Prostate gland (tissue), 2 donors: ENCODE measurements at regions not wholly inside any gene's neighbourhood (a gene's known extent, or its start where the extent isn't known, plus 50 kb on each side); places are given as distances from the start of the nearest gene placed in this dataset.

Experiments
- DNase-seq: peaks from one replicate; pipeline ENCODE4 v3.0.0-alpha.2; 2019; ENCODE audit warnings: low spot score
- H3K27ac ChIP-seq, 2 donors: fragments of 200-600 bp; sonication (generic); 2 replicates each; pipeline ENCODE4 v1.5.1; 2017 to 2019
- H3K27me3 ChIP-seq: fragments of 200-600 bp; sonication (generic); replicated peaks from 2 replicates; pipeline ENCODE4 v1.5.1; 2019; ENCODE audit not compliant: insufficient read depth
- H3K36me3 ChIP-seq, 2 donors: fragments of 200-600 bp; sonication (generic); 1 replicate in 1 of 2; 2 replicates in 1 of 2; pipeline versions ENCODE4 v1.5.1 to v1.8.1; 2017 to 2019
- H3K4me1 ChIP-seq: fragments of 200-600 bp; sonication (generic); replicated peaks from 2 replicates; pipeline ENCODE4 v1.5.1; 2019
- H3K4me3 ChIP-seq, 2 donors: fragments of 200-600 bp; sonication (generic); 2 replicates each; pipeline ENCODE4 v1.5.1; 2017 to 2019
- H3K9me3 ChIP-seq: fragments of 200-600 bp; sonication (generic); 2 replicates; pipeline ENCODE4 v1.5.1; 2017
- POLR2A ChIP-seq: fragments of 450-650 bp; IDR thresholded peaks from one replicate; pipeline ENCODE4 v1.6.1; 2016; ENCODE audit warnings: antibody characterized with exemption, mild to moderate bottlenecking
- POLR2AphosphoS5 ChIP-seq: sonication (generic); formaldehyde crosslinking; IDR thresholded peaks from one replicate; pipeline ENCODE4 v1.6.1; 2017; ENCODE audit warnings: antibody characterized with exemption
- WGBS: methylation state at CpG from one replicate; pipeline ENCODE4 v1.1.5; 2018; 5-methylcytosine and 5-hydroxymethylcytosine counted together
- intact Hi-C: fragments of 100-400 bp; cut with DNase I; formaldehyde crosslinking; loops from one replicate; pipeline ENCODE4 v1.14.2; 2022
- TF ChIP-seq, protein P1 (sequence below), 4 experiments: fragments of 200-600 bp in 2 of 4; fragments of 450-650 bp in 2 of 4; sonication (generic) in 2 of 4; IDR thresholded peaks; 1 replicate in 3 of 4; 2 replicates in 1 of 4; pipeline ENCODE4 v1.5.1; 2016 to 2019; ENCODE audit warnings: antibody characterized with exemption in 4 of 4, mild to moderate bottlenecking in 2 of 4, moderate library complexity in 2 of 4

DNA sequence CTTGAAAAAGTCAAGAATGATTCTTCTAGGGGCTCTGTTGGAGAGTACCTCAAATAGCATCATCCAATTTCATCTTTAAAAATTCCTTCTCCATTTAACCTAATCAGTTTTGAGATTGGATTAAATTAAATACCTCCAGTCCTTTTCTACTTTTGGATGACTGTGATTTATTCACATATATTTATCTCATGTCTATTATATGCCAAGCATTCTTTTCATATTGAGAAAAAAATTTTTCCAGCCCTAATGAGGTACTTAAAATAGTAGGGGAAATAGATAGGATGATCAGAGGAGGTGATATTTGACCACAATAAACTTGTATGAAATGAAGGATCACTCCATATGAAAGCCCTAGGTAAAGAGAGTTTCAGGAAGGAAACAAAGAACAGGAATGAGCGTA, 250.1 kb downstream of the MAT2B start:
- H3K4me3 ChIP-seq: no peak overlapping the region
- no peaks in the 10 kb centered on the region for H3K4me1 ChIP-seq
- H3K27ac ChIP-seq: no peak overlapping the region
- intact Hi-C loops: no loop called here
- no peaks in the 10 kb centered on the region for H3K36me3 ChIP-seq
- TF ChIP-seq, protein P1, sequence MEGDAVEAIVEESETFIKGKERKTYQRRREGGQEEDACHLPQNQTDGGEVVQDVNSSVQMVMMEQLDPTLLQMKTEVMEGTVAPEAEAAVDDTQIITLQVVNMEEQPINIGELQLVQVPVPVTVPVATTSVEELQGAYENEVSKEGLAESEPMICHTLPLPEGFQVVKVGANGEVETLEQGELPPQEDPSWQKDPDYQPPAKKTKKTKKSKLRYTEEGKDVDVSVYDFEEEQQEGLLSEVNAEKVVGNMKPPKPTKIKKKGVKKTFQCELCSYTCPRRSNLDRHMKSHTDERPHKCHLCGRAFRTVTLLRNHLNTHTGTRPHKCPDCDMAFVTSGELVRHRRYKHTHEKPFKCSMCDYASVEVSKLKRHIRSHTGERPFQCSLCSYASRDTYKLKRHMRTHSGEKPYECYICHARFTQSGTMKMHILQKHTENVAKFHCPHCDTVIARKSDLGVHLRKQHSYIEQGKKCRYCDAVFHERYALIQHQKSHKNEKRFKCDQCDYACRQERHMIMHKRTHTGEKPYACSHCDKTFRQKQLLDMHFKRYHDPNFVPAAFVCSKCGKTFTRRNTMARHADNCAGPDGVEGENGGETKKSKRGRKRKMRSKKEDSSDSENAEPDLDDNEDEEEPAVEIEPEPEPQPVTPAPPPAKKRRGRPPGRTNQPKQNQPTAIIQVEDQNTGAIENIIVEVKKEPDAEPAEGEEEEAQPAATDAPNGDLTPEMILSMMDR (IDR thresholded peaks at IDR 0.05): no peak
- TF ChIP-seq POLR2AphosphoS5 (no peak), POLR2A (no peak)
- WGBS: 88% methylated on average over 1 of the region's 1 CpG
- DNase-seq: no peak
- no peaks in the 10 kb centered on the region for H3K27me3 ChIP-seq
- no peaks in the 10 kb centered on the region for H3K9me3 ChIP-seq

DNA sequence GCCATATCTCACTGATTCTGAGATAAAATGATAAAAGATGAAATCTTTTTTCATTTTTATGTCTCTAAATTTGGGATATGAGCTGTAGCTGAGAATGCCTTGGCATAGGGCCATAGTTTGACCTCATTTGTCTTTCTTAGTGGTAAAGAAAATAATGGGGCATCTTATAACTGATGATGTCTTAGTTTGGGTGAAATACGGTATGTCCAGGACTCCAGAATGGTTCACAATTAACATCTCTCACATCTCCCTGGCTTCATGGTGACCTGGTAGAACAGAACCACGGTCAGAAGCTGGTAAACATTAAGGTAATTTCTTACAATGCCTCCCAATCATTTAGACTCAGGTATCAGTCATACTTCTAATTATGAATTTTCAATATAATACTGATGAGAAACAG, 250.8 kb downstream of the MAT2B start:
- Histone ChIP-seq H3K4me3 (no peak overlapping the region), H3K4me1 (no peaks in the 10 kb centered on the region), H3K27ac (no peak overlapping the region), H3K27me3 (no peaks in the 10 kb centered on the region), H3K36me3 (no peaks in the 10 kb centered on the region), H3K9me3 (no peaks in the 10 kb centered on the region)
- intact Hi-C loops: no loop called here
- no peak for DNase-seq
- TF ChIP-seq POLR2A: no peak
- WGBS: 88% methylated on average over 2 of the region's 2 CpGs

DNA sequence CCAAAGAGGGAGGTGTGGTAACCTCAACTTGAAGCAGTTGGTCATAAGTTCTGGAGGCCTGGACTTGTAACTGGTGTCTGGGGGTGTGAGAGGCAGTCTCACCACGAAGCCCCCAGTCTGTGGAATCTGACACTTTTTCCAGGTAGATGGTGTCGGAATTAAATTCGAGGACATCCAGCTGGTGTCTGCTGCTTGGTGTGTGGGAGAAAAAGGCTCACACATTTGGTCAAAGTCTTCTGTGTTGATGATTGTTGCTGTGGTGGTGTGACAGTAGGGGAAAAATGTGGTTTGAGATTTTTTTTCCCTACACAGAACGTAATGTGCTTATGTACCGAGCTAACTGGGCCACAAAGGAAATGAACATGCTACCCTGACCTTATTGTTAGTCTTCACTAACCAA, 251.9 kb downstream of the MAT2B start:
- no peaks in the 10 kb centered on the region for H3K36me3 ChIP-seq
- WGBS: 75% methylated on average over 5 of the region's 5 CpGs
- H3K27ac ChIP-seq: no peak overlapping the region
- intact Hi-C loops: no loop called here
- H3K9me3 ChIP-seq: no peaks in the 10 kb centered on the region
- H3K4me1 ChIP-seq: no peaks in the 10 kb centered on the region
- H3K27me3 ChIP-seq: no peaks in the 10 kb centered on the region
- no peak for TF ChIP-seq POLR2AphosphoS5
- TF ChIP-seq, protein P1 (IDR thresholded peaks at IDR 0.05): no peak
- TF ChIP-seq POLR2A: no peak
- DNase-seq: no peak
- H3K4me3 ChIP-seq: no peak overlapping the region

DNA sequence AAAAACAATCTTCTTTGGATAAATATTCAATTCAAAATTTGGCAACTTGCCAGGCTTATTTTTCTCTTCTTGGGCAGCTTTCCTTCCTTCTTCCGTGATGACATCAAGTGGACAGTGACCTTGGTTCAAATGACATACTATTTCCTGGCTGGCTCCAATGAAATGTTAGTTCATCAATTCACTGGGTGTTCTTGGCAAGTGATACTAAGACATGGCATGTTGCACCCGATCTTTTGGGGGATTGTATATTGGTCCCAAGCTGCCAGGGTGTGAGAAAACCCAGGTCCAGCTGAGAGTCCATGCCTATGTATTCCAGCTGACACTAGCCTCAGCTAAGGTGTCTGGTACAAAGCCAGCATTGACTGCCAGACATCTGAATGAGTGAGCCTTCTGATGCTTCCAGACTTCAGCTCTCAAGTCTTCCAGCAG, 252.9 kb downstream of the MAT2B start:
- intact Hi-C loops: no loop called here
- TF ChIP-seq POLR2AphosphoS5: no peak
- no peak for TF ChIP-seq POLR2A
- TF ChIP-seq, protein P1 (IDR thresholded peaks at IDR 0.05): no peak
- no peaks in the 10 kb centered on the region for H3K27me3 ChIP-seq
- H3K27ac ChIP-seq: no peak overlapping the region
- no peaks in the 10 kb centered on the region for H3K4me1 ChIP-seq
- no peaks in the 10 kb centered on the region for H3K36me3 ChIP-seq
- no peak for DNase-seq
- 68% methylated on average over 2 of the region's 2 CpGs for WGBS
- no peaks in the 10 kb centered on the region for H3K9me3 ChIP-seq
- H3K4me3 ChIP-seq: no peak overlapping the region

DNA sequence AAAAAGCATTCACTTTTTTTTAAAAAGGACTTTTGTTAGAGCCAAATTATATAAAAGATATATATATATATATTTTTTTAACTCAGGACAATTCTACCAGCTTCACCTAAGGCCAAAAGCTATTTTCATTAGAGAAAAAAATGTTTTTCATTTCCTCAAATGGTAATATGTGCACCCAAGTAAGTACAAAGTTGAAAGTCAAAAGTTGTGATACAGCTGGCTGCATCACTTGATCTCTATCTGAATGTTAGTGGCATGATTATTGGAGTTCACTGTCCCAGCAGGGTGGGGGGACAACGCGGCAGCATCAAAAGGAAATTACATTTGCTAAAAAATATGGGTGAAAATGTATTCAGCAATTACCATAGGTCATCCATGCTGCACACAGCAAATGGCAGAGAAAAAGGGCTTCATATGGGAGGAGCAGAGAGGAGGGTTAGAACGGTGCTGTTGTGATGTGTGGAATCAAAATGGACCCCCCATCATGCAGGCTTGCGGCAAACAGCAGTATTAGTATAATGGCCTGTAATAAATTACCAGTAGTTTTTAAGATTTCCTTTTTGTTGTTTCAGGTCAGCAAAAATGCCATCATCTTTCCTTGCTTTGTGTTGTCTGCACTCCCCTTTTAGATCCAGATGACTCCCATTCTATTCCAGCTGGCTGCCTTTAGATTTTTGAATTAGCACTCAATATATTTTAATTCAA, 253.7 kb downstream of the MAT2B start:
- DNase-seq: no peak
- Histone ChIP-seq H3K4me1 (no peaks in the 10 kb centered on the region), H3K4me3 (no peak overlapping the region), H3K27me3 (no peaks in the 10 kb centered on the region), H3K27ac (no peak overlapping the region), H3K9me3 (no peaks in the 10 kb centered on the region), H3K36me3 (no peaks in the 10 kb centered on the region)
- 79% methylated on average over 4 of the region's 4 CpGs for WGBS
- TF ChIP-seq, protein P1 (IDR thresholded peaks at IDR 0.05): no peak
- TF ChIP-seq POLR2AphosphoS5 (no peak), POLR2A (no peak)
- intact Hi-C loops: no loop called here
